K562 (cell line): ENCODE measurements at regions not wholly inside any gene's neighbourhood (a gene's known extent, or its start where the extent isn't known, plus 50 kb on each side); places are given as distances from the start of the nearest gene placed in this dataset.

Experiments
- ARID2 ChIP-seq: fragments of 450-650 bp; IDR thresholded peaks from 2 replicates; pipeline ENCODE4 v1.6.1; 2017; ENCODE audit warnings: antibody characterized with exemption, mild to moderate bottlenecking
- ARID3B ChIP-seq: fragments of 250-450 bp; sonication (Bioruptor Pico); IDR thresholded peaks from 2 replicates; pipeline ENCODE4 v1.4.0; 2020; ENCODE audit warnings: borderline replicate concordance
- BRCA1 ChIP-seq, 2 experiments: fragments of 450-650 bp in 1 of 2; sonication (generic) in 1 of 2; formaldehyde crosslinking in 1 of 2; IDR thresholded peaks; 2 replicates each; pipeline versions ENCODE4 v1.5.0 to v1.6.1; 2017 to 2020; ENCODE audit warnings: mild to moderate bottlenecking in 1 of 2, missing genetic modification reagents in 1 of 2
- RBM15 ChIP-seq: fragments of 200-400 bp; formaldehyde crosslinking; IDR thresholded peaks from 2 replicates; pipeline ENCODE4 v1.6.1; 2018; ENCODE audit warnings: mild to moderate bottlenecking, low read length, moderate library complexity; ENCODE audit not compliant: insufficient read depth
- RUNX1 ChIP-seq: sonication (generic); IDR thresholded peaks from 2 replicates; pipeline ENCODE4 v1.6.1; 2016; ENCODE audit warnings: antibody characterized with exemption, low read depth
- TAF1 ChIP-seq: IDR thresholded peaks from 2 replicates; pipeline ENCODE4 v1.6.1; 2011; ENCODE audit warnings: mild to moderate bottlenecking, low read length, moderate library complexity; ENCODE audit not compliant: insufficient read depth, control insufficient read depth, severe bottlenecking; ENCODE audit errors: extremely low read depth
- USF1 ChIP-seq: sonication (generic); formaldehyde crosslinking; IDR thresholded peaks from 2 replicates; pipeline ENCODE4 v1.9.0; 2022; ENCODE audit warnings: mild to moderate bottlenecking, missing genetic modification reagents
- ZNF512 ChIP-seq: IDR thresholded peaks from 2 replicates; pipeline ENCODE4 v1.6.1; 2016; ENCODE audit warnings: missing genetic modification characterization, missing compliant biosample characterization

GRCh38 chr2:209322905-209323512 is 100.8 kb upstream of the MAP2 start:
- no peak for TF ChIP-seq BRCA1 (IDR thresholded peaks at IDR 0.05)
- no peak for TF ChIP-seq BRCA1 (CRISPR knock-in tag; IDR thresholded peaks at IDR 0.05)
- TF ChIP-seq TAF1, result no peak
- TF ChIP-seq RUNX1, result no peak
- TF ChIP-seq ARID3B (CRISPR knock-in tag), result no peak
- no peak for TF ChIP-seq ZNF512 (tag)
- TF ChIP-seq RBM15, result no peak
- no peak for TF ChIP-seq USF1 (CRISPR knock-in tag)
- TF ChIP-seq ARID2, result no peak
